Stimulated activated CD4-positive, alpha-beta T cell treated with anti-CD3 and anti-CD28 coated beads, TNF-alpha, amount 100 ng/mL, for 24 hours (primary cell): ENCODE measurements at regions not wholly inside any gene's neighbourhood (a gene's known extent, or its start where the extent isn't known, plus 50 kb on each side); places are given as distances from the start of the nearest gene placed in this dataset.

ENCODE experiments used
- DNase-seq, 3 experiments: peaks; one replicate each; pipeline ENCODE4 v3.0.0-alpha.2; 2020; ENCODE audit warnings: low read depth in 3 of 3

DNA sequence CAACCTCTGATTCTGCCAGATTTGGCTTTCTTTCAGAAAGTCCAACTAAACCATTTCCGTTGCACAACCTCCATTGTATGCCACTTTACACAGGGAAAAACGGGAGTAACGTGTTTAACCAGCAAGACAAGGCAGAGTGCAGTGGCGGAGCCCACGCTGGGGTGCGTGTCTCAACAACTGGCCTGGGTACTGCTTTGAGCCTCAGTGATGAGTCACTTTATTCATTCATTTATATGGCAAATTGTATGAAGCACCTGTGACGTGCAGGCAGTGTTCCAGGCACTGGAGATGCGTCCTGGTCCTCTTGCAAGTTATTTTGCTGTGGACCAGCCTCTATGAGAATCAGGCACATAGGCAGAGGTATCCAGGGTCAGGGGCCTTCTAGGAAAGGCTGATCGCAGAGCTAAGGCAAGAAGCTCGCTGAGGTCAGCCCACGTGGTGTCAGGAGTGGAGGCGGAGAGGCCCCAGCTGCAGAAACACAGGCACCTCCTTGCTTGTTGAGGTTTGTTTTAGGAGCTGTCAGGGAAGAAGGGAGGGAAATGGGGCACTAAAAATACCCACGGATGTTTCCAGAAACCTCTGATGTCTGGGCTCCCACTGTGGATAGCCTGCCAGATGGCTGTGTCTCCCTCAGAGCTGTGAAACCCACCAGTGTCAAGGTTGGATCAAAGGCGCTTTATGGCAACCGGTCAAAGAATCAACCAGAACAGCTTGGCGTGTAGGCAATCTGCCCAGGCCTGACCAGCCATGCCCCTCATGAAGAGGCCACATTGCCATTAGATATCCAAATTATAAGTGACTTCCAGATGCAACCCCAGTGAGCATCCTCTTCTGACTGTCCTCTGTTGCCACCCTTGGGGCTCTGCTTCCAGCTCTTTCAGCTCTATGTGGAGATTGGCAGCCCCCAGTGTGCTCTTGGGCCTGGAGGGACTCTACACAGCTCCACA lies 157.2 kb downstream of the CD83 start:
- no peak for DNase-seq

DNA sequence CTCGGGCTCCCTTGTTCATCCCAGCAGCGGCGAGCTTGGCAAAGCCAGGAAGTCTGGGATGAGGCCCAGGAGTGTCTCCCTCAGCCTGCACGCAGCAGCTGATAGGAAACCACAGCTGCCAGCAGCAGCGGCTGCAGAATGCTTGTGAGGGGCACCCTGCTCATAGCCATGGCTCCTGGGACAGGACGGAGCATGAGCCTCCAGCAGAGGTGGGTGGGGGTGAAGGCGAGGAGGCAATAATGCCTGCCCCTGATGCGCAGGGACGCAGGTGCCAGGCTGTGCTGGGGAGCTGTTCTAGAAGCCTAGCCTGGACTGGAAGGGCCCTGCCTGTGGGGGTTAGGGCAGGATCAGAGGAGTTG lies 157.9 kb downstream of the CD83 start:
- no peak for DNase-seq

- DNase-seq, result no peak
These were observed 158.5 kb downstream of the CD83 start for GRCh38 chr6:14276071-14276470.

DNA sequence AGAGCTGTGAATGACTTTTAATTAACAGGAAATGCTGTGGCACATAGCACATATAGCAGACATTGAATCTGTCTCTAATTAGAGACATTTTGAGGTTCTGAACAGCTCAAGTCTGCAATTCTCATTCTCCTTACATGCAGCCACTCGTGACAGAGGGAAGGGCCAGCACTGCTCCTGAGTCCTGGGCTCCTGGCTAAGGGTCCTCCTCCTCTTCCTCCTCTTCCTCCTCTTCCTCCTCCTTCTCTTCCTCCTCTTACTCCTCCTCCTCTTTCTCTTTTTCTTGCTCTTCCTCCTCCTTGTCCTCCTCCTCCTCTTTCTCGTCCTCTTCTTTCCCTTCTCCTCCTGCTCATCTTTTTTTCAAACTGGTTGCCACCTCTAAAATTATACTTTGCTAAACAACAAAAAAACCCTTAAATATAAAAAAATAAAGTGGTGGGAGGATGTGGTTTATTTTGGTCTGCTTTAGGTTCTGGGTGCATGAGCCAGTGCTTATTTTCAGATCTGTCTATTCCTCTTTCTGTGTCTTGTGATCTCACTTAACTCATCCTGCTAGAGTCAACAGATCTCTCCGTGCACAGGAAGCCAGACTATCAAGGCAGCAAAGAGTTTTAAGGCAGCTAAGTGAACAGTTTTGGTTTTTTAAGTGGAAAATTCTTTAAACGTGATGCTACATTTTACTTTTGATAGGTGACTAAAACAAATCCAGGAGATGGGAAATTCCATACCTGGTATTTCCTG lies 159.3 kb downstream of the CD83 start:
- no peak for DNase-seq

DNA sequence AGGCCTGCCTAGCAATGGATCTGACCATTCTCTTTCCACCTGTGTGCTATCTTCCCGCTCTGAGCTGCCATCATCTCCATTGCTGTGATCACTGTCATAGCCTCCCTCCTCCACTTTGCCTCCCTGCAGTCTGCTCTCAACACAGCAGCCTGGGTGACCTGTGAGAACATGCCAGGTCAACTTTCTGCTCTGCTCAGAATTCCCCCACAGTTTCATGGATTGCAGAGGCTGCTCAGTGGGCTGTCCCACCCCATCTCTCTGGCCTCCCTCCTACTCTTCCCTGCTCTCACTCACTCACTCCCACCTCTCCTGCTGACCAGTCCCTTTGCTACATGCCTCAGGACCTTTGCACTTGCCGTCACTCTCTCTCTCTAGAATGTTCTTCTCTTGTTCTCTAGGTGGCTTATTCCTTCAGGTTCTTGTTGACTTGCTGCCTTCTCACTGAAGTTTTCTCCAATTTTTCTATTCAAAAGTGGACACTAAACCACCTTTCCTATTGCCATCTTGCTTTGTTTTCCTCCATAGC lies 159.9 kb downstream of the CD83 start:
- DNase-seq, result no peak

- no peak for DNase-seq
These were observed 160.4 kb downstream of the CD83 start for GRCh38 chr6:14278006-14278405.

DNA sequence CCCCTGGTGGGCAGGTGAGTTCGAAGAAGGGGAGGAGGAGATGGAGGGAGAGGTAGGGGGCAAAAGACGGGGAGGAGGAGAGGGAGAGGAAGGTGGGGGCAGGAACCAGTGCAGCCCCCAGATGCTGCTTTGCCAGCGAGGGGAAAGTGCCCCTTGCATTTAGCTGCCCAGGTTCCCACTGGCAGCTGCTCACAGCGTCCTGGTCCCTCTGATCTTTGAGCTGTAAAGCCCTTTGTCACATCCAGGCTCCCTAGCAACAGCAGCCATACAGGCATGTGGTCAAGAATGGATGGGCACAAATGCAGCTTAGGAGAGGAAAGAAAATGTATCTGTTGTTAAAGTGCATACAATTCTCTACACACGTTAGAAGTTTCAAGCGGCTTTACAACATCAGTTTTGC lies 160.9 kb downstream of the CD83 start:
- no peak for DNase-seq

- DNase-seq, result no peak
These were observed 162.5 kb downstream of the CD83 start for GRCh38 chr6:14280006-14280510.

DNA sequence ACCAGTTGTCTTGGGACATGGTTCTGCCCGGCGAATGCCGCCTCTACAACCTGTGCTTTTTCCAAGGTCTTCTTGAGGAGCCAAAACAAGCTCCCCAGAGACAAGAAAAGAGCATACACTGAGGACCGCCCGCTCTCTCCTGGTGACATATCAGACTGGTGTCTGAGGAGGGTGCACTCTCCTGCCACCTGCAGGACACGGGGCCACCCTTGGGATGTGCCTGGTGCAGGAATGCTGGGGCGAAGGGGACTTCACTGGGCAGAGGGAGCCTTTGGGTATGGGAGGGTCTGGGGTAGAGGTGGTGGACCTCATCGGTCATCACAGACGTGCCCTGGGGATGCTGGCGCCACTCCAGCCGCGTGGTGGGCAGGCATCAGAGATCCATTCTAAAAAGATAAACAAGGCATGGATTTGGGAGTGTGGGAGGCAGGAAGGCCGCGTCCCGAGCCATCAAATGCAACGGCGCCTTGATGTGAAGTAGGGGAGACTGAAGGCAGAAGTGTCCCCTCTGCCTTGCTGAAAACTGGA lies 163.3 kb downstream of the CD83 start:
- DNase-seq, result no peak

GRCh38 chr6:14281811-14282660 lies 164.5 kb downstream of the CD83 start:
- no peak for DNase-seq

DNA sequence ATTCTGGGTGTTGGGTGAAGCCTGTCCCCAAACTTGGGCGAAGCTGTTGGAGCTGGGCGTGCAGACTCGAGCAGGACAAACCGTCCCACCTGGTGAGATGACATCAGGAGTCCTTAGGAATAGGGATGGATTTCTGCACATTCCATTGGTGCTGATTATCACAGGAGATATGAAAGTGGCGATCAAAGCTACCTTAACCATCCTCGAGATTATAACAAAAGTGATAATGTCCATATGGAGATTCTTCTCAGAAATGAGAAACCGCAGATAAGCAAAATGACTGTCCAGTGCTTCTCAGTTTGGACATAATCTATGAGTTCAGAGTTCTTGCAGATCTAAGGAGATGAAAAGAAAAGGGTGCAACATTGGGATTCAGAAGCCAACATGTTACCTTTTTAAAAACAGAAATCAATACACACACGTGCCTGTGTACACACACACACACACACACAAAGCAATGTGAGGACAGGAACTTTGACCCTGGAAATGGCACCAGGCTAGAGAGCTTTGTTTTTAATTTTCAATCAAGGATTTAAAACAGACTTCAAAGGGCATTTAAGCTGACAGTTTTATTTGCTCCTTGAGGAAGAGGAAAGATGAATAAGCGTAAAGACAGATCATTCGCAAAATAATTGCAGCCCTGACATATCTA lies 165.4 kb downstream of the CD83 start:
- DNase-seq, result no peak

GRCh38 chr6:14283600-14284235 lies 166.1 kb downstream of the CD83 start:
- DNase-seq, result no peak

DNA sequence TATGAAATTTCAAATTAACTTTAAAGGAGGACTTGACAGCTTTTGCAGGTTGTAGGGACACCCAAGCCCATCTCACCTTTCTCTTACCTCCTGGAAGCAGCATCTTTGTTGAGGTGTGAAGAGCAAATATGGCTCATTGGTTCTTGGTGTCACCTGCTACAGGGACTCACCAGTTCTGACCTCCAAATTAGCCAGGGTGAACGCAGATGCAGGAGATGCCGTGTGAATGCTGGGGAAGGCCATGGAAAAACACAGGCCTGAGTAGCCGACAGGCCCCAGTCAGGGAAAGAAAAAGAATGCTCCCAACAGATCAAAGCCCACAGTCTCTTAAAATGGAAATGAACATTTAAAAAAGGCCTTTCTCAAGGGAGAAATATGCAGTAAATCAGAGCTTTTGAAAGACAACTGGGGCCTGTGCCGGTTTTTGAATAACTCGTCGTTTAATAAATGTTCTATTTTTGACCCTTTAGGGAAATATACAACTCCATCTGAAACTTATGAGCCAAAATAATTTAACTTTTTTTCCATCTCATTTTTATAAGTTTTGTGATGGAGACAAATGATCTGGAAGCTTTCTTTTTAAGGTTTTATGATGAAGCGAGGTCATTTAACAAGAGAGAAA lies 167.5 kb downstream of the CD83 start:
- DNase-seq, result no peak

DNA sequence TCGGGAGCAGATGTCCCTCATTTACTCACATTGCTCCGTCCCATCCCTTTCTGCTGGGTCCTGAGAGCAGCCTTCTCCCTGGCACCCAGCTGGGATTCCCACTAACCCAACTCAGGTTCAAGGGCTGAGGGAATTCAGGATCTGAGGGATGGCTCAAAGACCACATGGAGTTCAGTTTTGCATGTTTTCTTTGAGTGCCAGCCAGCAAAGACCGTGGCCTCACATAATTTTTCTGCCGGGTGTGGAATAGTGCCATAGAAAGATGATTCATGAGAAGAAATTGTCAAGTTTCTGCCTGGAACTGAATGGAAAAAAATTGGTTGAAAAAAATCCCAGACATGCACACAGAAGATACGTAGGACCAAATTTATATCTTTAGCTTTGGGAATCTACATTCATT lies 168.6 kb downstream of the CD83 start:
- DNase-seq, result no peak

- DNase-seq, result no peak
These were observed 169.3 kb downstream of the CD83 start for GRCh38 chr6:14286634-14287428.

GRCh38 chr6:14287707-14288106 lies 170.1 kb downstream of the CD83 start:
- no peak for DNase-seq

- no peak for DNase-seq
These were observed 171.3 kb downstream of the CD83 start for GRCh38 chr6:14288910-14289309.

- no peak for DNase-seq
These were observed 172.6 kb downstream of the CD83 start for GRCh38 chr6:14290041-14290771.
